GM18505 (cell line): ENCODE measurements at regions not wholly inside any gene's neighbourhood (a gene's known extent, or its start where the extent isn't known, plus 50 kb on each side); places are given as distances from the start of the nearest gene placed in this dataset.

ENCODE experiments used
- ATAC-seq: cut with Tn5 transposase; IDR thresholded peaks from one replicate; pipeline ENCODE4 v1.9.1; 2021; ENCODE audit not compliant: unreplicated experiment
- POLR2A ChIP-seq: IDR thresholded peaks from 4 replicates; pipeline ENCODE4 v1.6.1; 2011; ENCODE audit warnings: borderline replicate concordance; ENCODE audit not compliant: insufficient read depth, insufficient read length; ENCODE audit errors: extremely low read depth

DNA sequence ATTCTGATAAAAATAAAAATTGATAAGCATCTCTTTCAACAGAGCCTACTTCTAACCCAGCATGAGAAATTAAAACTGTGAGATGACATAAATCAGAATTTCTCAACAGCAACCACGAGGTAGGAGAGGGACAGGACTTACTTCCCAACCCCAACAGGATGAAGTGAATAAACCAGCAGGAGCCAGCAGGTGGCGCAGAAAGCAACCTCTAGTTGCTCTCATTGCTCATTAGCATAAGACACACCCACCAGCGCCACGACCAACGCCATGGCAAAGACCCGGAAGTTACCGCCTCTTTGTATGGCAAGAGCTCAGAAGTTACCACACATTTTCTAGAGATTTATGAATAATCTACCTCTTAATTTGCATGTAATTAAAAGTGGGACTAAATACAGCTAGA, 189.4 kb upstream of the CDH8 start:
- no peak for TF ChIP-seq POLR2A
- no peak for ATAC-seq

GRCh38 chr16:62224646-62225209, 188.5 kb upstream of the CDH8 start:
- TF ChIP-seq POLR2A: no peak
- no peak for ATAC-seq

- ATAC-seq: no peak
Measured at GRCh38 chr16:62216837-62217236, 180.6 kb upstream of the CDH8 start.

DNA sequence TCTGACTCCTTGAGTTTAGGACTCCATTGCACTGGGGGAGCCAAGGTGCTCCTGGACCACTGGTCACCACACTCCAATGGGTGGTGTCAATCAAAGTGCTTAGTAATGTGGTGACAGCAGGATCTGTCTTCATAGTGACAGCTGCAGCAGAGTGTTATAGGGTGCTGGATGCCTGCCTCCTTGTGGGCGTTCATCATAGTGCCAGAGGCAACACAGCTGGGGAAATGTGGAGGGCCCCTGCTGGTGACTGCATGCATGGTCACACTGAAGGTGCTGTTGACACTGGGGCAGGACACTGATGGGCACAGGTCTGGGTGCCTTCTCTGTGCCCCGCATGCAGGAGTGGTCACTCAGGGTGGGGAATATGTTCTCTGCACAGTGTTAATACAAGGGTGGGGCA, 177.5 kb upstream of the CDH8 start:
- ATAC-seq: no peak

More at GRCh38 chr16:62216837-62217236, 180.6 kb upstream of the CDH8 start:
- no peak for TF ChIP-seq POLR2A

DNA sequence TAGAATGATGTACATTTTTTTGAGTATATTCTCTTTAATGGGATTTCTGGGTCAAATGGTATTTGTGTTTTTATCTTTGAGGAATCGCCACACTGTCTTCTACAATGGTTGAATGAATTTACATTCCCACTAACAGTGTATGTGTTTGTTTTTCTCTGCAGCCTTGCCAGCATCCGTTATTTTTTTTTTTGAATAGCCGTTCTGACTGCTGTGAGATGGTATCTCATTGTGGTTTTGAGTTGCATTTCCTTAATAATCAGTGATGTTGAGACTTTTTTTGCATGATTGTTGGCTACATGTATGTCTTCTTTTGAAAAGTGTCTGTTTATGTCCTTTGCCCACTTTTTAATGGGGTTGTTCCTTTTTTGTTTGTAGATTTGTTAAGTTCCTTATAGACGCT, 172.7 kb upstream of the CDH8 start:
- no peak for TF ChIP-seq POLR2A

More for the DNA sequence above, 177.5 kb upstream of the CDH8 start:
- TF ChIP-seq POLR2A: no peak

DNA sequence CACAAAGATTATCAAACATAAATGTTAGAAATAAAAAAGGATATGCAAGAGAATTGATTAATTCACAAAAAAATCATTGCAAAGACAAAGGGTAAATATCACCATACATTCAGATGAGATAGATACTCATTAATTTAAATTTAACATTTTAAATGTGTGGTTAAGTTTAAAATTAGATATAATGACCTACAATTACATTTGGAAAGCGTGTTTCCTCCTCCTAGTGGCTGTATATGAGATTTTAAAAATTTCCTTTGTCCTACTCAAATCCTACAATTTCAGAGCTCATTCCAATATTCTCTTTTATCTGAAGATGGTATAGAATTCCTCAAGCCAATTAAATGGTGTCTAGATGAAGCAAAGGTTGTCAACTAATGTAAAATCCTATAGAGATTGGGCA, 169.2 kb upstream of the CDH8 start:
- ATAC-seq: no peak
- TF ChIP-seq POLR2A: no peak

More for the DNA sequence above, 172.7 kb upstream of the CDH8 start:
- ATAC-seq: no peak

- no peak for TF ChIP-seq POLR2A
Measured at GRCh38 chr16:62201911-62202310, 165.7 kb upstream of the CDH8 start.

DNA sequence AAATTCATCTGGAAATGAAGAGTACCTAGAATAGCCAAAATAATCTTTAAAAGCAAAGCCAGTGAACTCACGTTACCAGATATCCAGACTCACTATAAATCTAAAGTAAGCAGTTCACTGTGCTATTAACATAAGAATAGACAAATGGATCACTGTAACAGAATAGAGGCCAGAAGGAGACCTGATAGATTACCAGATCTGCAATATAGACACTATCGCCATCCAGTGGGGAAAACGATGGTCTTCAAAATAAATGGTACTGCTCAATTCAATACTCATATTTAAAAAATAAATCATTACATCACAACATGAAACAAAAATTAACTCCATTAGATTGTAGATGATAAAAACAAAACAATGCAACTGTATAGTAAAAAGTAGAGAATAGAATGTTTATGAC, 158.6 kb upstream of the CDH8 start:
- TF ChIP-seq POLR2A: no peak
- ATAC-seq: no peak

More at GRCh38 chr16:62201911-62202310, 165.7 kb upstream of the CDH8 start:
- no peak for ATAC-seq

GRCh38 chr16:62190426-62190825, 154.2 kb upstream of the CDH8 start:
- ATAC-seq: no peak
- no peak for TF ChIP-seq POLR2A

GRCh38 chr16:62177351-62178203, 141.3 kb upstream of the CDH8 start:
- no peak for TF ChIP-seq POLR2A
- ATAC-seq: no peak

DNA sequence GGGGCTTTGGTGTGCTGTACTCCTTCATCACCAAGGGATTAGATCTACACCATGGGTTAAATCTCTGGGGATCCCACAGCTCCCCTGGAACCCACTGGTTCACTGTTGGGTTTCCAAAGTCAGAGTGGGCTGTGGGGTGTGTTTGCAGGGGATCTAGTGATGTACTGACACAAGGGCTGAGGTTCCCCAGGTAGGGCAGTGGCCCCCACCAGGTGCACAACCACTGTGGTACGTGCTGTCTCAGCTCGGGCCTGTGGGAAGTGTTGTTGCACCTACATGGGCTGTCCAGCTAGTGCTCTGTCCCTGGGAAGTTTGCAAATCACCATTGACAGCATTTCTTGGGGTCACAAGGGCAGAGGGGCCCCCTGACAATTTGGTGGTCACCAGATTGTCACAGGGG, 134.4 kb upstream of the CDH8 start:
- no peak for TF ChIP-seq POLR2A
- no peak for ATAC-seq

DNA sequence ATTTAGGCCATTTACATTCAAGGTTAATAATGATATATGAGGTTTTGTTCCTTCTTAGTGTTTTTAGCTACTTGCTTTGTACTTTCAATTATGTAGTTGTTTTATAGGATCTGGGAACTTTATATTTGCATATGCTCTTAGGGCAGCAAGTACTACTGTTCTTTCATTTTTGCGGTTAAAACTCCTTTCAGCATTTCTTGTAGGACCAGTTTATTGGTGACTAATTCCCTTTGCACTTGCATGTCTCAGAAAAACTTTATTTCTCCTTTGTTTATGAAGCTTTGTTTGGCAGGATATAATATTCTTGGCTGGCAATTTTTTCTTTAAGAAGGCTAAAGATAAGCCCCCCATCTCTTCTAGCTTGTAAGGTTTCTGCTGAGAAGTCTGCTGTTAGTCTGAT, 131.3 kb upstream of the CDH8 start:
- no peak for ATAC-seq
- no peak for TF ChIP-seq POLR2A

DNA sequence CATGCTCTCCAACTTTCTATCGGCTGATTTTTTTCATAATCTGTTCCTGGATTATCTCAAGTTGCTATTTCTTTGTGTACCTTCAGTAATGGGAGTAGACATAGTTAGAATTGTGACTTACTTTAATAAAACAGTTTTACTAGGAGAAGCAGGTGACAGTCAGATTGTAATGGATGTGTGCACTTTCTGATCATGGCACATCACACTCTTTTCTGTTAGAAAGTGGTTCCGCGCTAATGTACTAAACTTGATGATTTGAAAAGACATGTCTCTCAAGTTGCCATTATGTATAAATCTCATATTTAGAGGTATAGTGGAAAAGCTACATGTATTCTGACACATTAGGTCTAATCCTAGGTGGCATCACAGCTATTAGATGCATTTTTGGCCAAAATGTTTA, 121.3 kb upstream of the CDH8 start:
- TF ChIP-seq POLR2A: no peak
- no peak for ATAC-seq

GRCh38 chr16:62156971-62157370, 120.7 kb upstream of the CDH8 start:
- ATAC-seq: no peak
- no peak for TF ChIP-seq POLR2A

DNA sequence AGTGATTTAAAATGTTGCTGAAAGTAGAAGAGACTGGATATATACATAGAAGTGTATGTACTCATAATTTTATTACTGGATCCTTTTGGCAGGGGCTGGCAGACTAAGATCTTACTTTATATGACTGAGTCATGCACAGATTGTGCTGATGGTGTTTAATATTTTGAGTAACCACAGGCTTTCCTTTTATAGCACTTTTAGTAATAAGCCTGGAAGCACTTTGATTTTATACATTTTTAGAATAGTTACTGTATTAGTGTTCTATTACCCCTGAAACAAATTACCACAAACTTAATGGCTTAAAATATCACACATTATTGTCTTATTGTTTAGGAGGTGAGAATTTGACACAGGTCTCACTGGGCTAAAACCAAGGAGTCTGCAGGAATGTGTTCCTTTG, 113.4 kb upstream of the CDH8 start:
- no peak for TF ChIP-seq POLR2A

DNA sequence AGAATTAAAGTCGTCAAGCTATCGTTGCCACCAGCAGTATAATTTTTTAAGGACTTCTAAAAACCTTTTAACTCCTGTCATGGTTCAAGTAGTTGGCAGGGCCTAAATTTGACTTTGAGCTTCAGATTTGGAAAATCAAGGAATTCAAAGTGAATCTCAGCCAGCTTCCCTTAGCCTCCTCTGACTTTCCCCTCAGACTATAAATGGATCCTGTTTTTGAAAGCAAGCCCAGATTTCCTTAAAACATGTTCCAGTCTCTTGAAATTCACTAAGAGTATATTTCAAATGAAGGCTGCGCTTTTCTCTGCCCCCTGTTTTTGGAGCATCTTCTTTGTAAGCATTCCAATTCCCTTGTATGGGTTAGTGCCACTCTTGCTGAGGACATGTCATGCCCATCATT, 101.8 kb upstream of the CDH8 start:
- TF ChIP-seq POLR2A: no peak
- ATAC-seq: no peak

More for the DNA sequence above, 113.4 kb upstream of the CDH8 start:
- ATAC-seq: no peak
